ENCODE measurements at regions not wholly inside any gene's neighbourhood (a gene's known extent, or its start where the extent isn't known, plus 50 kb on each side); places are given as distances from the start of the nearest gene placed in this dataset.

DNA sequence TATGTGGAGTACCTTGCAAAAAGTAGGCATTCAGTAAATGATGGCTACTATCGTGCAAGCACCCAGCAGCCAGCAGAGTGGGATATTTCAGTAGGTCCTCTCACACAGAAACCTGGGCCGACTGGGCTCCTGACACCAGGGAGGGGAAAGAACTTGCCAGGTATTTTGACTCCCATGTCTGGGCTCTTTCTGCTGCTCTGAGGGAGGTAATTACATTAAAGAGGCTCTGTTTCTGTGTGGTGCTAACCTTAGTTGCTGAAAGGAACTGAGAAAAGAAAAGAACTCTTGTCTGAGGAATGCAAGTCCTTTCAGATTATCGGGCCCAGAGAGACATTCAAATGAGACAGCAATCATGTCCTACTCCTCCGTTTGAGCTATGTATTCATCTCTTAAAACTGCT lies 175.8 kb upstream of the MTMR8 start:
- TF ChIP-seq, protein P1, sequence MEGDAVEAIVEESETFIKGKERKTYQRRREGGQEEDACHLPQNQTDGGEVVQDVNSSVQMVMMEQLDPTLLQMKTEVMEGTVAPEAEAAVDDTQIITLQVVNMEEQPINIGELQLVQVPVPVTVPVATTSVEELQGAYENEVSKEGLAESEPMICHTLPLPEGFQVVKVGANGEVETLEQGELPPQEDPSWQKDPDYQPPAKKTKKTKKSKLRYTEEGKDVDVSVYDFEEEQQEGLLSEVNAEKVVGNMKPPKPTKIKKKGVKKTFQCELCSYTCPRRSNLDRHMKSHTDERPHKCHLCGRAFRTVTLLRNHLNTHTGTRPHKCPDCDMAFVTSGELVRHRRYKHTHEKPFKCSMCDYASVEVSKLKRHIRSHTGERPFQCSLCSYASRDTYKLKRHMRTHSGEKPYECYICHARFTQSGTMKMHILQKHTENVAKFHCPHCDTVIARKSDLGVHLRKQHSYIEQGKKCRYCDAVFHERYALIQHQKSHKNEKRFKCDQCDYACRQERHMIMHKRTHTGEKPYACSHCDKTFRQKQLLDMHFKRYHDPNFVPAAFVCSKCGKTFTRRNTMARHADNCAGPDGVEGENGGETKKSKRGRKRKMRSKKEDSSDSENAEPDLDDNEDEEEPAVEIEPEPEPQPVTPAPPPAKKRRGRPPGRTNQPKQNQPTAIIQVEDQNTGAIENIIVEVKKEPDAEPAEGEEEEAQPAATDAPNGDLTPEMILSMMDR (IDR thresholded peaks at IDR 0.05; ENCODE audit: borderline replicate concordance, extremely low read depth, low read length, poor library complexity, severe bottlenecking) = no peak
- TF ChIP-seq EZH2 (IDR thresholded peaks at IDR 0.05; ENCODE audit: borderline replicate concordance, low read depth, low read length, severe bottlenecking) = no peak
